K562 (cell line): ENCODE measurements at regions not wholly inside any gene's neighbourhood (a gene's known extent, or its start where the extent isn't known, plus 50 kb on each side); places are given as distances from the start of the nearest gene placed in this dataset.

ENCODE experiments used
- ATAC-seq: fragments of 200-7000 bp; cut with Tn5 transposase; 3 replicates; pipeline ENCODE4 v1.9.1; 2020; ENCODE audit warnings: moderate library complexity
- BruUV-seq: library from RNA; stranded (reverse); fragments of 400-500 nt; replicated peaks from 2 replicates; lab custom pipeline; 2021; lab: Mats Ljungman, UMichigan
- CTCF ChIA-PET: fragments of 300-600 bp; formaldehyde crosslinking; extraction: SDS; loops from one replicate; lab custom pipeline; 2021; ENCODE audit warnings: low intra/inter-chr PET ratio; lab: Yijun Ruan, JAX
- POLR2A ChIA-PET: fragments of 300-600, 350-650 bp; sonication (Branson Sonifier 250); formaldehyde crosslinking; extraction: SDS; loops from one replicate; lab custom pipeline; 2021; ENCODE audit warnings: antibody characterized with exemption, inconsistent platforms; lab: Yijun Ruan, JAX
- DNase-seq, 4 experiments: peaks; one replicate each; pipeline versions ENCODE4 v3.0.0 to v3.0.0-alpha.2; 2011 to 2018; ENCODE audit warnings: low spot score in 3 of 4, mixed read lengths in 3 of 4; ENCODE audit errors: extremely low read depth in 1 of 4
- FAIRE-seq: peaks from 2 replicates; lab custom pipeline; 2011; peaks lifted over from hg19 to GRCh38; lab: Jason Lieb, UNC
- H2AFZ ChIP-seq: 2 replicates; pipeline ENCODE4 v1.6.0; 2011; ENCODE audit warnings: low read depth, low read length, control low read depth, inconsistent platforms
- H3K27ac ChIP-seq: fragments of 200-600 bp; 3 replicates; pipeline ENCODE4 v1.8.0; 2011; ENCODE audit warnings: low read depth, mild to moderate bottlenecking, control low read depth, inconsistent platforms, low read length, moderate library complexity, mixed read lengths; ENCODE audit errors: extremely low read depth
- H3K27me3 ChIP-seq, 2 experiments: fragments of 300-600 bp in 1 of 2; 2 replicates in 1 of 2; 3 replicates in 1 of 2; pipeline versions ENCODE4 v1.6.0 to v1.8.0; 2011; ENCODE audit warnings: inconsistent platforms in 2 of 2, low read length in 2 of 2, mild to moderate bottlenecking in 1 of 2, mixed read lengths in 1 of 2, moderate library complexity in 1 of 2; ENCODE audit not compliant: control insufficient read depth in 2 of 2, insufficient read depth in 2 of 2
- H3K36me3 ChIP-seq: fragments of 300-600 bp; 3 replicates; pipeline ENCODE4 v1.8.0; 2011; ENCODE audit warnings: mild to moderate bottlenecking, low read length, inconsistent platforms; ENCODE audit not compliant: control insufficient read depth, insufficient read depth
- H3K4me1 ChIP-seq, 2 experiments: fragments of 200-600 bp in 1 of 2; replicated peaks in 1 of 2; 2 replicates in 1 of 2; 3 replicates in 1 of 2; pipeline versions ENCODE4 v1.5.1 to v1.8.0; 2011; ENCODE audit warnings: inconsistent platforms in 2 of 2, low read length in 2 of 2, mild to moderate bottlenecking in 1 of 2, mixed read lengths in 1 of 2, moderate library complexity in 1 of 2; ENCODE audit not compliant: control insufficient read depth in 2 of 2, insufficient read depth in 2 of 2
- H3K4me2 ChIP-seq: 2 replicates; pipeline ENCODE4 v1.6.1; 2011; ENCODE audit warnings: low read length, control low read depth, inconsistent platforms, mixed read lengths; ENCODE audit not compliant: insufficient read depth
- H3K4me3 ChIP-seq: fragments of 200-600 bp; sonication (generic), shearing (Covaris generic); 2 replicates; pipeline ENCODE4 v1.5.1; 2016; ENCODE audit warnings: control low read depth, inconsistent platforms
- H3K79me2 ChIP-seq: fragments of 200-600 bp; 3 replicates; pipeline ENCODE4 v1.8.0; 2011; ENCODE audit warnings: low read length, inconsistent platforms; ENCODE audit not compliant: control insufficient read depth, insufficient read depth
- H3K9ac ChIP-seq, 2 experiments: 2 replicates each; pipeline versions ENCODE4 v1.6.0 to v1.6.1; 2011; ENCODE audit warnings: low read depth in 2 of 2, low read length in 2 of 2, control low read depth in 1 of 2, inconsistent platforms in 1 of 2, mild to moderate bottlenecking in 1 of 2, mixed read lengths in 1 of 2; ENCODE audit not compliant: insufficient read depth in 1 of 2
- H3K9me1 ChIP-seq: one replicate; pipeline ENCODE4 v1.6.0; 2011; ENCODE audit warnings: inconsistent platforms, mild to moderate bottlenecking, low read length, moderate library complexity; ENCODE audit not compliant: control insufficient read depth, insufficient read depth
- H3K9me3 ChIP-seq: replicated peaks from 2 replicates; pipeline ENCODE4 v1.5.1; 2011; ENCODE audit warnings: low read depth, low read length, inconsistent platforms; ENCODE audit not compliant: control insufficient read depth, insufficient read depth
- H4K20me1 ChIP-seq: replicated peaks from 2 replicates; pipeline ENCODE4 v1.6.1; 2011; ENCODE audit warnings: low read length, inconsistent platforms, mixed read lengths; ENCODE audit not compliant: control insufficient read depth, insufficient read depth
- AFF4 ChIP-seq: sonication (generic); formaldehyde crosslinking; IDR thresholded peaks from 2 replicates; pipeline ENCODE4 v1.8.0; 2023; ENCODE audit warnings: mild to moderate bottlenecking, missing genetic modification reagents
- FOXJ2 ChIP-seq: fragments of 200-800 bp; sonication (Bioruptor generic); IDR thresholded peaks from 2 replicates; pipeline ENCODE4 v1.6.1; 2016; ENCODE audit warnings: missing genetic modification characterization, missing compliant biosample characterization
- GTF2F1 ChIP-seq: IDR thresholded peaks from 2 replicates; pipeline ENCODE4 v1.6.1; 2011; ENCODE audit warnings: low read depth, low read length, improper control_type of control experiment
- HDAC8 ChIP-seq: fragments of 450-650 bp; IDR thresholded peaks from 2 replicates; pipeline ENCODE4 v1.6.1; 2016; ENCODE audit warnings: mild to moderate bottlenecking, missing genetic modification characterization, moderate library complexity, missing compliant biosample characterization
- KLF13 ChIP-seq: fragments of 450-650 bp; IDR thresholded peaks from 2 replicates; pipeline ENCODE4 v1.6.1; 2016; ENCODE audit warnings: missing genetic modification characterization, low read depth, mild to moderate bottlenecking, missing compliant biosample characterization, moderate library complexity, borderline replicate concordance
- NR2F6 ChIP-seq: fragments of 450-650 bp; formaldehyde crosslinking; IDR thresholded peaks from 2 replicates; pipeline ENCODE4 v1.4.0; 2020; ENCODE audit warnings: mild to moderate bottlenecking
- YBX1 ChIP-seq: fragments of 450-650 bp; IDR thresholded peaks from 2 replicates; pipeline ENCODE4 v1.7.1; 2016; ENCODE audit warnings: mild to moderate bottlenecking
- ZHX1 ChIP-seq: fragments of 150-350 bp; conservative IDR thresholded peaks from 2 replicates; pipeline ENCODE4 v1.6.1; 2014; ENCODE audit warnings: low read length
- WGBS: fragments of 100-300 bp; shearing (Covaris generic); methylation state at CpG from one replicate; pipeline ENCODE4 v1.1.6; 2016; ENCODE audit warnings: low coverage, mixed read lengths; ENCODE audit not compliant: insufficient coverage; ENCODE audit errors: missing lambda C conversion rate; 5-methylcytosine and 5-hydroxymethylcytosine counted together
- in situ Hi-C: fragments of 300-500 bp; cut with MboI; formaldehyde crosslinking; loops from 4 replicates; pipeline ENCODE4 v1.15.0; 2018; ENCODE audit warnings: inconsistent platforms, mixed read lengths
- intact Hi-C: fragments of 100-400 bp; cut with micrococcal nuclease; formaldehyde crosslinking; loops from 2 replicates; pipeline ENCODE4 v1.14.2; 2022

GRCh38 chr4:162767083-162767482 is 399.6 kb downstream of the NAF1 start:
- no peak for DNase-seq

More at GRCh38 chr4:162767083-162767482, 399.6 kb downstream of the NAF1 start:
- Histone ChIP-seq H3K4me3 (no peak overlapping the region), H3K9me3 (no peaks in the 10 kb centered on the region), H3K9me1 (no peaks in the 10 kb centered on the region), H3K4me2 (no peak overlapping the region), H3K4me1 (no peaks in the 10 kb centered on the region), H2AFZ (no peak overlapping the region), H4K20me1 (no peaks in the 10 kb centered on the region), H3K79me2 (no peaks in the 10 kb centered on the region), H3K36me3 (no peaks in the 10 kb centered on the region), H3K27ac (no peak overlapping the region), H3K27me3 (no peaks in the 10 kb centered on the region), H3K9ac (no peak overlapping the region)
- no peak for TF ChIP-seq YBX1
- TF ChIP-seq GTF2F1, result no peak
- TF ChIP-seq HDAC8 (tag), result no peak
- no peak for TF ChIP-seq KLF13 (tag)
- TF ChIP-seq NR2F6 (CRISPR knock-in tag), result no peak
- TF ChIP-seq ZHX1, result no peak
- no peak for TF ChIP-seq FOXJ2 (tag)
- no peak for TF ChIP-seq AFF4 (CRISPR knock-in tag)
- WGBS, result 0% methylated on average over 3 of the region's 3 CpGs
- in situ Hi-C loops (no loop called here), intact Hi-C loops (no loop called here)
- FAIRE-seq (no peak), ATAC-seq (no peak)
- POLR2A ChIA-PET, result interaction anchor here (0.6 kb wide), 1 partner anchor 563 kb away, joined by 3 read pairs; no protein-coding TSS in a partner anchor
- CTCF ChIA-PET, result no interaction called here
- no TSS peak for BruUV-seq
